LNCaP clone FGC (cell line): ENCODE measurements at regions not wholly inside any gene's neighbourhood (a gene's known extent, or its start where the extent isn't known, plus 50 kb on each side); places are given as distances from the start of the nearest gene placed in this dataset.

ENCODE experiments used
- DNase-seq: peaks from one replicate; pipeline ENCODE4 v3.0.0-alpha.2; 2011; ENCODE audit warnings: low read depth
- H3K4me3 ChIP-seq: 2 replicates; pipeline ENCODE4 v1.5.1; 2011; ENCODE audit warnings: mild to moderate bottlenecking, low read depth, low read length, control low read depth
- CTCF ChIP-seq: IDR thresholded peaks from 2 replicates; pipeline ENCODE4 v1.5.1; 2012; ENCODE audit warnings: mild to moderate bottlenecking; ENCODE audit not compliant: control insufficient read depth, insufficient read depth; ENCODE audit errors: extremely low read depth

GRCh38 chr4:67103001-67103747 is 442.1 kb downstream of the CENPC start:
- no peak for DNase-seq

GRCh38 chr4:67101612-67102011 is 443.7 kb downstream of the CENPC start:
- no peak for TF ChIP-seq CTCF
- no peak for DNase-seq
- H3K4me3 ChIP-seq: no peak overlapping the region

More at GRCh38 chr4:67103001-67103747, 442.1 kb downstream of the CENPC start:
- H3K4me3 ChIP-seq: no peak overlapping the region
- TF ChIP-seq CTCF: peak; percentile 41

GRCh38 chr4:67092351-67092750 is 453.0 kb downstream of the CENPC start:
- no peak for DNase-seq
- H3K4me3 ChIP-seq: no peak overlapping the region
- no peak for TF ChIP-seq CTCF

GRCh38 chr4:67091673-67092072 is 453.6 kb downstream of the CENPC start:
- no peak for TF ChIP-seq CTCF
- DNase-seq: no peak

GRCh38 chr4:67087897-67088296 is 457.4 kb downstream of the CENPC start:
- TF ChIP-seq CTCF: peak; percentile 49
- H3K4me3 ChIP-seq: no peak overlapping the region
- DNase-seq: no peak

More at GRCh38 chr4:67091673-67092072, 453.6 kb downstream of the CENPC start:
- no peak overlapping the region for H3K4me3 ChIP-seq

GRCh38 chr4:67084783-67085182 is 460.5 kb downstream of the CENPC start:
- TF ChIP-seq CTCF: no peak
- peak; percentile 91 for DNase-seq
- no peak overlapping the region for H3K4me3 ChIP-seq

- no peak for TF ChIP-seq CTCF
- no peak overlapping the region for H3K4me3 ChIP-seq
- no peak for DNase-seq
Measured at GRCh38 chr4:67083496-67083895, 461.8 kb downstream of the CENPC start.
